ENCODE measurements at regions not wholly inside any gene's neighbourhood (a gene's known extent, or its start where the extent isn't known, plus 50 kb on each side); places are given as distances from the start of the nearest gene placed in this dataset.

- TF ChIP-seq, protein P1, sequence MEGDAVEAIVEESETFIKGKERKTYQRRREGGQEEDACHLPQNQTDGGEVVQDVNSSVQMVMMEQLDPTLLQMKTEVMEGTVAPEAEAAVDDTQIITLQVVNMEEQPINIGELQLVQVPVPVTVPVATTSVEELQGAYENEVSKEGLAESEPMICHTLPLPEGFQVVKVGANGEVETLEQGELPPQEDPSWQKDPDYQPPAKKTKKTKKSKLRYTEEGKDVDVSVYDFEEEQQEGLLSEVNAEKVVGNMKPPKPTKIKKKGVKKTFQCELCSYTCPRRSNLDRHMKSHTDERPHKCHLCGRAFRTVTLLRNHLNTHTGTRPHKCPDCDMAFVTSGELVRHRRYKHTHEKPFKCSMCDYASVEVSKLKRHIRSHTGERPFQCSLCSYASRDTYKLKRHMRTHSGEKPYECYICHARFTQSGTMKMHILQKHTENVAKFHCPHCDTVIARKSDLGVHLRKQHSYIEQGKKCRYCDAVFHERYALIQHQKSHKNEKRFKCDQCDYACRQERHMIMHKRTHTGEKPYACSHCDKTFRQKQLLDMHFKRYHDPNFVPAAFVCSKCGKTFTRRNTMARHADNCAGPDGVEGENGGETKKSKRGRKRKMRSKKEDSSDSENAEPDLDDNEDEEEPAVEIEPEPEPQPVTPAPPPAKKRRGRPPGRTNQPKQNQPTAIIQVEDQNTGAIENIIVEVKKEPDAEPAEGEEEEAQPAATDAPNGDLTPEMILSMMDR (IDR thresholded peaks at IDR 0.05; ENCODE audit: poor library complexity), result no peak
- no peak for TF ChIP-seq EZH2 (IDR thresholded peaks at IDR 0.05; ENCODE audit: borderline replicate concordance)
Measured at GRCh38 chr1:14011888-14012287, 311.9 kb downstream of the PRDM2 start.

All from hepatocyte (in vitro differentiated cells).